ENCODE measurements at regions not wholly inside any gene's neighbourhood (a gene's known extent, or its start where the extent isn't known, plus 50 kb on each side); places are given as distances from the start of the nearest gene placed in this dataset.

GRCh38 chr1:84755216-84755615, 65.0 kb upstream of the SSX2IP start:
- no peak overlapping the region for H2BK5ac ChIP-seq (ENCODE audit: low read depth, low read length, poor library complexity, severe bottlenecking)
- TF ChIP-seq FOS (IDR thresholded peaks at IDR 0.05; ENCODE audit: low read depth, low read length): no peak
- no peak for TF ChIP-seq MXI1 (IDR thresholded peaks at IDR 0.05; ENCODE audit: borderline replicate concordance, low read depth, low read length)
- in situ Hi-C loops (cut with MboI; ENCODE audit: low sequenced_read_pairs) (loop anchor here (10.0 to 25.0 kb wide), 2 partner anchors 318 to 600 kb away; no protein-coding TSS in a partner anchor), intact Hi-C loops (cut with micrococcal nuclease) (loop anchor here (10.0 kb wide), 1 partner anchor 450 kb away; the partner anchor contains the start of gene SAMD13), dilution Hi-C loops (cut with HindIII; ENCODE audit: low sequenced_read_pairs, unreplicated experiment) (no loop called here)
- no peak overlapping the region for H3K56ac ChIP-seq (ENCODE audit: extremely low read depth, insufficient read depth, low read length)
- H4K5ac ChIP-seq (ENCODE audit: low read depth, low read length): no peak overlapping the region
- no TSS peak for BruUV-seq (replicated peaks)
- H2AK9ac ChIP-seq (replicated peaks; ENCODE audit: low read depth, low read length, poor library complexity): no peak overlapping the region
- no peaks in the 10 kb centered on the region for H3K9me3 ChIP-seq (ENCODE audit: control insufficient read depth, insufficient read depth, low read length)
- H3K4me2 ChIP-seq (ENCODE audit: low read depth, low read length): no peak overlapping the region
- H2BK20ac ChIP-seq (ENCODE audit: low read depth, low read length): no peak overlapping the region
- no peaks in the 10 kb centered on the region for H3K27me3 ChIP-seq (ENCODE audit: control insufficient read depth, insufficient read depth, low read length)
- no peaks in the 10 kb centered on the region for H3K79me1 ChIP-seq (ENCODE audit: low read depth in 1 of 2, low read length in 2 of 2)
- ATAC-seq (ENCODE audit: low read depth) (no peak), DNase-seq (no peak)
- no peak overlapping the region for H2BK15ac ChIP-seq (ENCODE audit: low read depth, low read length)
- H4K8ac ChIP-seq (ENCODE audit: low read depth in 2 of 2, low read length in 2 of 2): no peak overlapping the region
- H3K4me3 ChIP-seq (ENCODE audit: insufficient read depth, low read depth, low read length): no peak overlapping the region
- ChIA-PET POLR2A (ENCODE audit: unreplicated experiment) (interaction anchor here (0.6 kb wide), 1 partner anchor 466 kb away, joined by 4 read pairs; no protein-coding TSS in a partner anchor), CTCF (interaction anchor here (0.9 kb wide), 1 partner anchor 17 kb away, joined by 4 read pairs; no protein-coding TSS in a partner anchor)
- 80% methylated on average over 5 of the region's 8 CpGs; no CpG with 5 or more reads in 1 of the 2 experiments for WGBS, 2 experiments (ENCODE audit: extremely low coverage in 2 of 2, insufficient read length in 1 of 2)
- H3K4me1 ChIP-seq (ENCODE audit: control insufficient read depth, insufficient read depth, low read length): peaks cover 8% of the 10 kb centered on the region
- no peak overlapping the region for H3K23ac ChIP-seq (ENCODE audit: low read depth, low read length)
- H3K9ac ChIP-seq (ENCODE audit: low read depth, low read length): no peak overlapping the region
- no peak overlapping the region for H4K91ac ChIP-seq (ENCODE audit: insufficient read depth, low read depth, low read length)
- no peaks in the 10 kb centered on the region; the same call in 1 of the 2 replicates for H4K20me1 ChIP-seq (ENCODE audit: insufficient read depth, low read length)
- H3K36me3 ChIP-seq (ENCODE audit: control insufficient read depth, insufficient read depth, low read length): no peaks in the 10 kb centered on the region
- H3K27ac ChIP-seq (ENCODE audit: insufficient read depth, low read length): no peak overlapping the region
- no peak overlapping the region for H2AFZ ChIP-seq (replicated peaks; ENCODE audit: low read length, poor library complexity)
- no peak overlapping the region for H3K14ac ChIP-seq (replicated peaks; ENCODE audit: low read depth, low read length)
- 0 out of 2 replicates have a peak overlapping the region, but pooled peaks have one; percentile 23 for H3K4ac ChIP-seq (ENCODE audit: low read depth, low read length)
- H3K18ac ChIP-seq (ENCODE audit: low read depth, low read length): no peak overlapping the region
- H2BK120ac ChIP-seq (ENCODE audit: low read depth, low read length): no peak overlapping the region
- peaks cover 3% of the 10 kb centered on the region for H3K9me1 ChIP-seq (ENCODE audit: insufficient read depth, low read length)
- H2AK5ac ChIP-seq (ENCODE audit: low read depth, low read length): 0 out of 2 replicates have a peak overlapping the region, but pooled peaks have one; percentile 14

Measured in IMR-90 (cell line).